ENCODE measurements at regions not wholly inside any gene's neighbourhood (a gene's known extent, or its start where the extent isn't known, plus 50 kb on each side); places are given as distances from the start of the nearest gene placed in this dataset.

- DNase-seq (ENCODE audit: low read depth in 2 of 3, low spot score in 2 of 3), result no peak
Measured at GRCh38 chr6:167437888-167438484, 113.1 kb downstream of the TTLL2 start.

GRCh38 chr6:167441715-167442206, 116.9 kb downstream of the TTLL2 start:
- no peak for DNase-seq (ENCODE audit: low read depth in 2 of 3, low spot score in 2 of 3)

- no peak for DNase-seq (ENCODE audit: low read depth in 2 of 3, low spot score in 2 of 3)
Measured at GRCh38 chr6:167442245-167442644, 117.4 kb downstream of the TTLL2 start.

- no peak for DNase-seq (ENCODE audit: low read depth in 2 of 3, low spot score in 2 of 3)
Measured at GRCh38 chr6:167442796-167443680, 118.2 kb downstream of the TTLL2 start.

- no peak for DNase-seq (ENCODE audit: low read depth in 2 of 3, low spot score in 2 of 3)
Measured at GRCh38 chr6:167444602-167445346, 119.9 kb downstream of the TTLL2 start.

GRCh38 chr6:167445568-167445967, 120.7 kb downstream of the TTLL2 start:
- DNase-seq (ENCODE audit: low read depth in 2 of 3, low spot score in 2 of 3), result no peak

- no peak for DNase-seq (ENCODE audit: low read depth in 2 of 3, low spot score in 2 of 3)
Measured at GRCh38 chr6:167446046-167446445, 121.2 kb downstream of the TTLL2 start.

- no peak for DNase-seq (ENCODE audit: low read depth in 2 of 3, low spot score in 2 of 3)
Measured at GRCh38 chr6:167446971-167447370, 122.1 kb downstream of the TTLL2 start.

- DNase-seq (ENCODE audit: low read depth in 2 of 3, low spot score in 2 of 3), result no peak
Measured at GRCh38 chr6:167448378-167448777, 123.5 kb downstream of the TTLL2 start.

- DNase-seq (ENCODE audit: low read depth in 2 of 3, low spot score in 2 of 3), result no peak
Measured at GRCh38 chr6:167449094-167449861, 124.4 kb downstream of the TTLL2 start.

- DNase-seq (ENCODE audit: low read depth in 2 of 3, low spot score in 2 of 3), result no peak
Measured at GRCh38 chr6:167450626-167451025, 125.7 kb downstream of the TTLL2 start.

- no peak for DNase-seq (ENCODE audit: low read depth in 2 of 3, low spot score in 2 of 3)
Measured at GRCh38 chr6:167452338-167453081, 127.6 kb downstream of the TTLL2 start.

GRCh38 chr6:167453082-167453446, 128.2 kb downstream of the TTLL2 start:
- DNase-seq (ENCODE audit: low read depth in 2 of 3, low spot score in 2 of 3), result no peak

- no peak for DNase-seq (ENCODE audit: low read depth in 2 of 3, low spot score in 2 of 3)
Measured at GRCh38 chr6:167454003-167454402, 129.1 kb downstream of the TTLL2 start.

GRCh38 chr6:167455371-167455770, 130.5 kb downstream of the TTLL2 start:
- DNase-seq (ENCODE audit: low read depth in 2 of 3, low spot score in 2 of 3), result no peak

GRCh38 chr6:167462514-167463312, 137.8 kb downstream of the TTLL2 start:
- no peak for DNase-seq (ENCODE audit: low read depth in 2 of 3, low spot score in 2 of 3)

- DNase-seq (ENCODE audit: low read depth in 2 of 3, low spot score in 2 of 3), result no peak
Measured at GRCh38 chr6:167464177-167464576, 139.3 kb downstream of the TTLL2 start.

GRCh38 chr6:167465482-167465881, 140.6 kb downstream of the TTLL2 start:
- no peak for DNase-seq (ENCODE audit: low read depth in 2 of 3, low spot score in 2 of 3)

GRCh38 chr6:167467282-167467681, 142.4 kb downstream of the TTLL2 start:
- DNase-seq (ENCODE audit: low read depth in 2 of 3, low spot score in 2 of 3), result no peak
